ENCODE measurements at regions not wholly inside any gene's neighbourhood (a gene's known extent, or its start where the extent isn't known, plus 50 kb on each side); places are given as distances from the start of the nearest gene placed in this dataset.

- Histone ChIP-seq H3K9me3 (no peaks in the 10 kb centered on the region), H3K4me1 (no peaks in the 10 kb centered on the region), H3K4me3 (no peak overlapping the region), H3K36me3 (no peaks in the 10 kb centered on the region), H3K27ac (no peak overlapping the region), H3K27me3 (no peaks in the 10 kb centered on the region)
- DNase-seq = no peak
- no peak for TF ChIP-seq CTCF (IDR thresholded peaks at IDR 0.05)
- ATAC-seq = no peak
- intact Hi-C loops (cut with DNase I) = no loop called here
- FAIRE-seq = no peak
Observed at GRCh38 chr2:18855027-18855426, 265.7 kb upstream of the NT5C1B start.

GRCh38 chr2:18849841-18850578, 260.6 kb upstream of the NT5C1B start:
- Histone ChIP-seq H3K27ac (no peak overlapping the region), H3K9me3 (no peaks in the 10 kb centered on the region), H3K36me3 (no peaks in the 10 kb centered on the region), H3K4me1 (no peaks in the 10 kb centered on the region), H3K27me3 (no peaks in the 10 kb centered on the region), H3K4me3 (no peak overlapping the region)
- no peak for FAIRE-seq
- 71 to 80% methylated on average over 2 of the region's 2 CpGs for WGBS, 2 donors
- no peak for DNase-seq
- intact Hi-C loops (cut with DNase I) = no loop called here
- no peak for TF ChIP-seq CTCF (IDR thresholded peaks at IDR 0.05)
- no peak for ATAC-seq

GRCh38 chr2:18848646-18849045, 259.3 kb upstream of the NT5C1B start:
- TF ChIP-seq CTCF (IDR thresholded peaks at IDR 0.05) = no peak
- Histone ChIP-seq H3K4me1 (no peaks in the 10 kb centered on the region), H3K27ac (no peak overlapping the region), H3K9me3 (no peaks in the 10 kb centered on the region), H3K27me3 (no peaks in the 10 kb centered on the region), H3K4me3 (no peak overlapping the region), H3K36me3 (no peaks in the 10 kb centered on the region)
- DNase-seq (no peak), ATAC-seq (no peak), FAIRE-seq (no peak)
- intact Hi-C loops (cut with DNase I) = no loop called here

GRCh38 chr2:18845854-18846445, 256.6 kb upstream of the NT5C1B start:
- no peak for DNase-seq
- no peaks in the 10 kb centered on the region for H3K4me1 ChIP-seq
- no peaks in the 10 kb centered on the region for H3K36me3 ChIP-seq
- no peak overlapping the region for H3K4me3 ChIP-seq
- 80 to 86% methylated on average over 2 of the region's 2 CpGs for WGBS, 2 donors
- intact Hi-C loops (cut with DNase I) = no loop called here
- ATAC-seq = no peak
- no peak overlapping the region for H3K27ac ChIP-seq
- H3K9me3 ChIP-seq = no peaks in the 10 kb centered on the region
- TF ChIP-seq CTCF (IDR thresholded peaks at IDR 0.05) = no peak
- no peak for FAIRE-seq
- no peaks in the 10 kb centered on the region for H3K27me3 ChIP-seq

GRCh38 chr2:18842836-18843235, 253.5 kb upstream of the NT5C1B start:
- Histone ChIP-seq H3K9me3 (no peaks in the 10 kb centered on the region), H3K4me3 (no peak overlapping the region), H3K4me1 (no peaks in the 10 kb centered on the region), H3K36me3 (no peaks in the 10 kb centered on the region), H3K27me3 (no peaks in the 10 kb centered on the region), H3K27ac (no peak overlapping the region)
- no peak for TF ChIP-seq CTCF (IDR thresholded peaks at IDR 0.05)
- FAIRE-seq (no peak), ATAC-seq (no peak), DNase-seq (no peak)
- intact Hi-C loops (cut with DNase I) = no loop called here
- 84 to 86% methylated on average over 5 of the region's 5 CpGs for WGBS, 2 donors

Measured in pancreas (tissue), 10 donors.